ENCODE measurements at regions not wholly inside any gene's neighbourhood (a gene's known extent, or its start where the extent isn't known, plus 50 kb on each side); places are given as distances from the start of the nearest gene placed in this dataset.

DNA sequence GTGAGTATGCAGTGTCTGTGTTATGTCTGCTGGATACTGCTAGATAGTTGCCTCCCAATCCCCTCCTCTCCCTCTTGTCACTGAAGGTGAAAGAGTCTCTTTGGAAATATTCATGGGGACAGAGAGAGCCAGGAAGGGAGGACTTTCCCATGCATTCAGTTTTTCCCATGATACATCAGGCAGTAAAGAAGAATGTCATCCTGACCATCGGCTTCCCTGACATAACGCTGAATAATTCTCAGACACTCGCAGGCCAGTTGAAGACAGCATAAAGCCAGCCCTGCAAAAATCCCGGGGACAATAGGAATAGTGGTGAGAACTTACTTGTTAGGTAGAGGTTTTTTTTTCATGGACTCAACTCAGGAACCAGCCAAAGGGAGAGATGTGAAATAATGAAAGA is 58.1 kb downstream of the KLF4 start:
- DNase-seq, result no peak

DNA sequence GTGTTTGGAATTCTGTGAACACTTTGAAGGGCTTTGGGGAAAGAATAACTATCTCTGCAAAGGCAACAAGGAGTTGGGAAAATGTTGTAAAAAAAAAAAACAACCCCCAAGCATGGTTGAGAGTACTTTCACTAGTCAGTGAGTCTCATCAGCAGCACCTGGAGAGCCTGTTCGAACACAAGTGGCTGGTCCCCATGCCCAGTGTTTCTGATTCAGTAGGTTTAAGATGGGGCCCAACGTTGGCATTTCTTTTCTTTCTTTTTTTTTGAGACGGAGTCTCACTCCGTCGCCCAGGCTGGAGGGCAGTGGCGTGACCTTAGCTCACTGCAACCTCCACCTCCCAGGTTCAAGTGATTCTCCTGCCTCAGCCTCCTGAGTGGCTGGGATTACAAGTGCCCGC is 59.5 kb downstream of the KLF4 start:
- no peak for DNase-seq

- no peak for DNase-seq
These were observed 63.4 kb downstream of the KLF4 start for GRCh38 chr9:107426126-107426525.

DNA sequence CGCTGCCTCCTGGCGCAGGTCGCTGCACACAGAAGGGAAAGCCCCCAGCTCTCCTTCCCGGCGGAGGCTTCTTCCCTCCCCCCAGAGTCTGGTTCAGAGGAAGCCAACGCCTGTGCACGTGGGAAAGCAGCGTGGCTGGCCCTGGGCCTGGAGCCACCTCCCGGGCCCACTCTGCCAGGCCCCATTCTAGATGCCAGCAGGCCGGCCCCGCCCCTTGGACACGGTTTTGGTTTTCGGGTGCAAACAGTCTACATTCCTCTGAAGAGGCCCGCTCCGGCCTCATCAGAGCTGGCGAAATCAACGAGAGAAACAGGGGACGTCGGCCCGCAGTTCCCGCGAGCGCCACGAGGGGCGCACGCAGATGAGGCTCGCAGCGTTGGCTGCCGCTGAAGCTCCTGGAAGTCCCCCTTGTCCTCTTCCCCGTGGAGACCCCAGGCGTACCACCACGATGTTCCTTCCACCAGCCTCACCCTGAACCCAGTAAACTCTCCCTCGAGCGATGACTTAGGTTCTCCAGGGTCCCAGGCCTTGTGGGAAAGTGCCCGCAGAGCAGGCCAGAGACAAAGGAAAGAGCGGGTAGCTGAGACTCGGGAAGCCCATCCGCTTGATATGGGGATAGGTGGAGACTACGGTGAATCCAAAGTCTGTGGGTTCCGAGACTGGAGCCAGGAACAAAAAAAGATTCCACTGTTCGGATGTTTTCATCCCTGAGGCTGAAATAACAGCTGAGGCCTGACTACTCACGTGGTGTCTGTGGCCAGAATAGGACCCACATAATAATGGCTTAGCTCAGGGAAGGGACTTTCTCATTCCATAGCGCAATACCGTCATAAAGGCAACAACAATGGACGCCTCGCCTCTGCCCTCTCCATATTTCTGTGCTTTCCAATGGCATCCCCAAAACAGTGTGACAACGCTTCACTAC is 64.2 kb downstream of the KLF4 start:
- peak in 49 of 56 donors; percentile 4 to 74 (median 31) for DNase-seq

DNA sequence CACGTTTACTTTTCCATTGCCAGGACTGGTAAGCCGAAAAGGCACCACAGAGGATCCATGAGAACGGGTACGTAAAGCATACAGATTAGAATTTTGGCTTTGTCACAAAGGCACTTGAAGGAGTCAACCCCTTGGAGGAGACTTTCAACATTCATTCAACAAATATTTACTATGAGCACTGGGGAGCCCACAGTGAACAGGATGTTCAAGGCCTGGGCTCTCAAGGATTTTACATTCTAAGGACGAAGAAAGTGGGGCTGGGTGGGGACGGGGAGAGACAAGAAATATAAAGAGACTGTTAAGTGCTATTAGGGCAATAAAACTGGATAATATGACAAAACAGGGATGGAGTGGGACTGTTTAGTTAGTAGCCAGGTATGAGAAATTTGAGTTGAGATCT is 66.0 kb downstream of the KLF4 start:
- DNase-seq, result no peak

DNA sequence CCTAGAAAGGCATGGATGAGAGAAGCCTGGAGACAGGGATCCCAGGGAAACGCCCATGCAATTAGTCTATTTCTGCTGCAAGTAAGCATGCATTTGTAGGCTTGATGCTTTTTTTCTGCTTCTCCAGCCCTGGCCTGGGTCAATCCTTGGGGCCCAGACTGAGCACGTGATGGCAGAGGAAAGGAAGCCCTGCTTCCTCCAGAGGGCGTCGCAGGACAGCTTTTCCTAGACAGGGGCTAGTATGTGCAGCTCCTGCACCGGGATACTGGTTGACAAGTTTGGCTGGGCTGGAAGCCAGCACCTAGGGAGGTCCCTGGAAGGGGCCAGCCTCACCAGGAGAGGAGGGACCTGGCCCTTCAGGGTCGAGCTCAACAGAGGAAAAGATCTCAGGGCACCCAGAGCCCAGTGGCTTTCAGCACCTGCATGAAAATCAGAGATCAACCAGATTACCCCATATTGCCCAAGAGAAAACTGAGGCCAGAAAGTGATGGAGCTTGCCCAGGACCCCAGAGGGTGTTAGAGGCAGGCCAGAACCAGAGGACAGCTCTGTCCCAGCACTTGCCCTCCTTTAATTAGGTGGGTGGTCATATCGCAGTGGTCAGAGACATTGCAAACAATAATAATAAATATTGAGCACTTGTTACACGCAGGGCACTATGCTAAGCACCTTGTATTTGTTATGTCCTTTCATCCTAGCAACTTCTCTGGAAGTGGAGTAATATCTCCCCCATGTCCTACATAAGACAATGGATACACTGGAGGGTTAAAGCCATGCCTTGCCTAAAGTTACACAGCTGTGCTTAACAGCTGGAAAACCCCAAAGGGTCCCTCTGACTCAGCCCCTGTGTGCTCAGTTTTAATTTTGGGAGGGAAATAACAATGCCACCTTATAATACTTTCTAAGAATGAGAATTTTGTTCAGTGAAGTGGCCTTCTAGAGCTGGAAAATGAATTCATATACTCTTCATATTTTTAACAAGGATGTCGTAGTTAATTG is 67.1 kb downstream of the KLF4 start:
- DNase-seq, result peak in 29 of 56 donors; percentile 1 to 54 (median 7)

DNA sequence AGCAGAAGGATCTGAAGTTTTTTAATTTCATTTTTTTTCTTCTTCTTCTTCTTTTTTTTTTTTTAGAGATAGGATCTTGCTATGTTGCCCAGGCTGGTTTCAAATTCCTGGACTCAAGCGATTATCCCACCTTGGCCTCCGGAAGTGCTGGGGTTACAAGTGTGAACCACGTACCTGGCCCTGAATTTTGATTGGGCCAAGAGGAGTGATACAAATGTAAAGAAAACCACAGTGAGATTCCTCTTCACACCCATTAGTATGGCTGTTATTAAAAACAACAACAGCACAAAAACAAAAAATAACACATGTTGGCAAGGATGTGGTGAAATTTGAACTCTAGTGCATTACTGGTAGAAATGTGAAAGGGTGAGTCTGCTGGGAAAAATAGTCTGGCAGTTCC is 79.1 kb downstream of the KLF4 start:
- DNase-seq, result no peak

DNA sequence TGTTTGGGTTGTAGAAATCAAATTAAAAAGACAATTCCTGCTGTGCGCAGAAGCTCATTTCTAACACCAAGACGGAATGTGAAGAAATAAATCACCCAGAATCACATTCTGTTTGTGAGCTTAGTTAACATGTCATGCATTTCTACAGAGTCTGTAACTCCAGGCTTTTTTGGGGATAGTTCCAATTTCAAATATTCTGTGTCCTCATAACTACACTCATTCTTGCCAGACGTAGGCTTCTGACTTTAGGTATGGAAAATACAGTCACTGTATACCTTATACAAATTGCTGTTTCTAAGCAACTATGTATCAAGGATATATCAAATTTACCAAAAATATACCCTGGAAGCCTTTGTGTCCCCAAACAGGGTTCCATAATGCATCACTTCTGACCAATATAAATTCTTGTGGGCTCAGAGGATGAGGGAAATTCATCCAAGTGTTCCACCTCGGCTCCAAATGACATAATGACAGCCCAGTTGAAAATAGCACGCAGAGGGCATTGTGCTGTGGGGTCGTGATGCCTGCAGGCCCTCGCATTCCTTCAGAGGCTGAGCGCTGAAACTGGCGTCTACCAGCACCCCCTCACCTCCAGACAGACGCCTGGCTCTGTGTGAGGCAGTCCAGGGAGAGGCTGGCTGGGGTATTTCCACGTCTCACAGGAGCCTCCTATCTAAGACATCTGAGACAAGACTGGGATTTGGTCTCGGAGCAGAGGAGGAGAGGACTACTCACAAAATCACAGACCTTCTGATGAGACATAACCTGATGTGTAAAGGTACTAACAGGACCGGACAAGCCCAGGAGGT is 79.8 kb downstream of the KLF4 start:
- no peak for DNase-seq

- DNase-seq, result no peak
These were observed 81.9 kb downstream of the KLF4 start for GRCh38 chr9:107407675-107408074.

DNA sequence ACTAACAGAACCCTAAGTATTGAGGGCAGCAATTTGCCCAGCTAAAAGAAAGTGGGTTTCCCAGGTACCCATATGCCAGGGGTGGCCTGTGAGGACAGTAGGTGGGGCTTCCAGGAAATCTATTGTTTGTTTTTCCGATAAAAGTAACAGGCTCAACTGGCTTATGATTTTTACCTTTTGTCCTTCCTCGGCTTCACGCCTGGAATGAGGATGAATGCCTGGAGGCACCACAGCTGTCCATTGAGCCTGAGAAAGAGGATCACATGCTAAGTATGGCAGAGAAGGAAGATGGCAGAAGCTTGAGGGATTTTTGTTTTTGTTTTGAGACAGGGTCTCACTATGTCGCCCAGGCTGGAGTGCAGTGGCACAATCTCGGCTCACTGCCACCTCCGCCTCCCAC is 84.1 kb downstream of the KLF4 start:
- DNase-seq, result no peak

DNA sequence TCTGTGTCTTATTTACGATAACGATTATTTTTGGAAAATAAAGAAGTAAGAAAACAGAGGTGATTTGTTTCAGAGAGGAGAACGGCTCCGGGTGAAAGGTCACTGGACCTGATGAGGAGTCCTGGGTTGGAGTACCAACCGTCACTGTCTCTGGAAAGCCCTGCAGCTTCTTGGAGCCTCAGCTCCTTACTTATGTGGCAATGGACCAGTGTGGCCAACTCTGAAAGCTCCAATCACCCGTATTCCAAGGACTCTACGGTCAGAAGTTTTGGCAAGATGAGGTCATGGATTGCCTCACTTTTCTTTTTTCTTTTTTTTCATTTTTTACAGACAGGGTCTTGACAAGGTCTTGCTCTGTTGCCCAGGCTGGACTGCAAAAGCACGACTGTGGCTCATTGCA is 84.8 kb downstream of the KLF4 start:
- DNase-seq, result no peak

GRCh38 chr9:107404161-107404560 is 85.4 kb downstream of the KLF4 start:
- DNase-seq, result no peak

GRCh38 chr9:107397076-107398044 is 92.2 kb downstream of the KLF4 start:
- peak in 3 of 56 donors; percentile 11 to 28 (median 20) for DNase-seq

GRCh38 chr9:107394264-107394663 is 95.3 kb downstream of the KLF4 start:
- no peak for DNase-seq

DNA sequence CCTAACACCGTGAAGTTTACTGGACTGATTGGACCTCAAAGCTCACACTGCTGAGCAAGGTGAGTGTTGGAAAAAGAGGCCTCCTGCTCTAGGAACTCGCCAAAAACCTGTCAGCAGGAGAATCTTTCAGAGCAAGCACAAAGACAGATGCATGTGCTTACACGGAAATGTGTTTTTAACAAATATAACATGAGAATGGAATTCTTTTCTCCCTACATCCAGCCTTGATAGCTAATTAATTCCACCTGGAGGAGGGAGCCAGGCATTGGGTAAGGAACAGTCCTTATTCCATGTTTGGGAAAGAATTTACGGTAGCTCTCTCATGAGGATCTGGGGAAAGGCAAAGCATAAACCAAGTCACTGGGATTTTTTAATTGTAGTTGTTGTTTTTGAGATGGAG is 98.8 kb downstream of the KLF4 start:
- DNase-seq, result no peak

GRCh38 chr9:107390279-107390678 is 99.3 kb downstream of the KLF4 start:
- no peak for DNase-seq

GRCh38 chr9:107389617-107390071 is 99.9 kb downstream of the KLF4 start:
- DNase-seq, result no peak

GRCh38 chr9:107388890-107389289 is 100.7 kb downstream of the KLF4 start:
- DNase-seq, result no peak

- DNase-seq, result peak in 1 of 56 donors; percentile 5
These were observed 102.2 kb downstream of the KLF4 start for GRCh38 chr9:107387409-107387808.

DNA sequence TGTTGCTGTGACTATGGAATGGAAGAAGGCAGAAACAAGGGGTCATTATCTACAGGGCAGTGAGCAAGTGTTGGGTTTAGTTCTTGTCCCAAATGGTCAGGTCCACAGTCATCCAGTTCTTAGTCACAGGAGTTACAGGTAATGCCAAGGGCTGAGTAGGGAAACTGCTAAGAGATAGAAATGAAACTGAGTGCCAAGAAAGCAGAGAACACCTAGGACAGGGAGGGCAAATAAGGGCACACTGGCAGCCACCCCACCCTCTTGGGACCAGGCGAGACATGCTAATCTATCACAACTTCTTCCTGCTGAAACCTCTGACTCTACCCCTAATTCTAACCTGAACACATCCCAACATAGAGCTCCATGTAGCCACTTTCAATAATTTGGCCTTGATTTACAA is 103.2 kb downstream of the KLF4 start:
- DNase-seq, result no peak

All from amygdala (tissue), 56 donors.